SH-SY5Y (cell line): ENCODE measurements at regions not wholly inside any gene's neighbourhood (a gene's known extent, or its start where the extent isn't known, plus 50 kb on each side); places are given as distances from the start of the nearest gene placed in this dataset.

Source experiments
- GATA2 ChIP-seq: IDR thresholded peaks from 2 replicates; pipeline ENCODE4 v1.6.1; 2011; ENCODE audit warnings: mild to moderate bottlenecking, low read depth, low read length
- GATA3 ChIP-seq: IDR thresholded peaks from 2 replicates; pipeline ENCODE4 v1.6.1; 2011; ENCODE audit warnings: low read depth, mild to moderate bottlenecking, low read length, moderate library complexity

DNA sequence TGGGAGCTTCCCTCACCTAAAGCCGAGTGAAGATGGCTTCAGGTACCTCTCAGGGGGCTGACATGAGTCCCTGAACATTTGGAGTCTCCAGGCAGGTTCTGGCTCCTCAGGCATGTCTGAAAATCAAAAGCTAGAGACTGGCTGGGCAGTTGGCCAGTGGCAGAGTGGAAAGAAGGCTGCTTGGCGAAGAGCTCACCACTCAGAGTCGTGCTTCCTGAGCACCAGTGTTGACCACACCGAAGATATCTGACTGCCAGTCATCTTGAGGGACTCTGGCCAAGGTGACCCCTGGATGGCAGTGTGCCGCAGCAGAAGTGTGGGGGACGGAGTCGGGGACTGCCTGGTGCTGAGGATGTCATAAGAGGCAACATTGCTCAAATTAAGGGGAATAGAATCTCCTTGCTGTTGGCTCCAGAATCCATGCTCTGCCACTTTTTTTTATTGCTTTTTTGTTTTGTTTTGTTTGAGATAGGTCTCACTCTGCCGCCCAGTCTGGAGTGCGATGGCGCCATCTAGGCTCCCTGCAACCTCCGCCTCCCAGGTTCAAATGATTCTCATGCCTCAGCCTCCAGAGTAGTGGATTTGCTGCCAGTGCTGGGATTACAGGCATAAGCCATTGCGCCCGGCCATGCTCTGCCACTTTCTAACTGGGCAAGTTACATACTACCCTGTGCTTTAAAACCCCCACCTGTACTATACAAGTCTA is 172.5 kb upstream of the GATB start:
- TF ChIP-seq GATA3 (no peak), GATA2 (no peak)
